HepG2 (cell line): ENCODE measurements at regions not wholly inside any gene's neighbourhood (a gene's known extent, or its start where the extent isn't known, plus 50 kb on each side); places are given as distances from the start of the nearest gene placed in this dataset.

Source experiments
- ATAC-seq: fragments of 200-7000 bp; cut with Tn5 transposase; 3 replicates; pipeline ENCODE4 v1.9.1; 2020; ENCODE audit warnings: mild to moderate bottlenecking, moderate library complexity
- BruUV-seq: library from RNA; stranded (reverse); fragments of 400-500 nt; replicated peaks from 2 replicates; lab custom pipeline; 2021; lab: Mats Ljungman, UMichigan
- CTCF ChIA-PET: fragments of 300-600 bp; formaldehyde crosslinking; extraction: SDS; loops from one replicate; lab custom pipeline; 2021; ENCODE audit warnings: low total read pairs, inconsistent platforms, low intra/inter-chr PET ratio; lab: Yijun Ruan, JAX
- POLR2A ChIA-PET: fragments of 350-600 bp; sonication (Branson Sonifier 250); formaldehyde crosslinking; loops from one replicate; lab custom pipeline; 2020; ENCODE audit warnings: antibody characterized with exemption, inconsistent platforms; lab: Yijun Ruan, JAX
- DNase-seq: peaks from one replicate; pipeline ENCODE4 v3.0.0-alpha.2; 2015; ENCODE audit warnings: low spot score
- FAIRE-seq: peaks from 3 replicates; lab custom pipeline; 2011; peaks lifted over from hg19 to GRCh38; lab: Jason Lieb, UNC
- H2AFZ ChIP-seq: one replicate; pipeline ENCODE4 v1.6.1; 2011; ENCODE audit warnings: low read length, inconsistent platforms
- H3K27ac ChIP-seq: fragments of 300-600 bp; 3 replicates; pipeline ENCODE4 v1.8.0; 2011; ENCODE audit warnings: mixed run types, mild to moderate bottlenecking, mixed read lengths, low read length, inconsistent platforms; ENCODE audit not compliant: insufficient read depth; ENCODE audit errors: extremely low read length
- H3K27me3 ChIP-seq, 2 experiments: fragments of 200-600 bp in 1 of 2; 2 replicates in 1 of 2; 3 replicates in 1 of 2; pipeline versions ENCODE4 v1.6.0 to v1.8.0; 2011; ENCODE audit warnings: low read length in 2 of 2, mild to moderate bottlenecking in 2 of 2, moderate library complexity in 2 of 2, inconsistent platforms in 1 of 2; ENCODE audit not compliant: insufficient read depth in 2 of 2, control insufficient read depth in 1 of 2
- H3K36me3 ChIP-seq, 2 experiments: fragments of 200-600 bp in 1 of 2; replicated peaks in 1 of 2; 2 replicates in 1 of 2; 3 replicates in 1 of 2; pipeline versions ENCODE4 v1.5.1 to v1.8.0; 2011; ENCODE audit warnings: low read length in 2 of 2, inconsistent platforms in 1 of 2; ENCODE audit not compliant: insufficient read depth in 2 of 2, control insufficient read depth in 1 of 2
- H3K4me1 ChIP-seq: 2 replicates; pipeline ENCODE4 v1.5.1; 2012; ENCODE audit warnings: low read length, inconsistent platforms; ENCODE audit not compliant: insufficient read depth
- H3K4me2 ChIP-seq: 2 replicates; pipeline ENCODE4 v1.6.0; 2011; ENCODE audit warnings: low read depth, low read length, inconsistent platforms
- H3K4me3 ChIP-seq, 3 experiments: fragments of 200-600 bp in 1 of 3; sonication (generic), shearing (Covaris generic) in 1 of 3; replicated peaks in 1 of 3; 2 replicates each; pipeline ENCODE4 v1.5.1; 2011 to 2016; ENCODE audit warnings: low read length in 3 of 3, inconsistent platforms in 2 of 3, low read depth in 2 of 3, mild to moderate bottlenecking in 2 of 3, control low read depth in 1 of 3, mixed read lengths in 1 of 3; ENCODE audit not compliant: insufficient read depth in 1 of 3
- H3K79me2 ChIP-seq: one replicate; pipeline ENCODE4 v1.6.1; 2011; ENCODE audit warnings: low read length, inconsistent platforms; ENCODE audit not compliant: insufficient read depth
- H3K9ac ChIP-seq: 2 replicates; pipeline ENCODE4 v1.6.0; 2011; ENCODE audit warnings: mild to moderate bottlenecking, low read depth, low read length, inconsistent platforms; ENCODE audit not compliant: insufficient read depth
- H3K9me3 ChIP-seq: 2 replicates; pipeline ENCODE4 v1.5.1; 2012; ENCODE audit warnings: mild to moderate bottlenecking, low read length
- H4K20me1 ChIP-seq: 2 replicates; pipeline ENCODE4 v1.6.0; 2011; ENCODE audit warnings: inconsistent platforms, mild to moderate bottlenecking, low read length, moderate library complexity; ENCODE audit not compliant: insufficient read depth
- JUND ChIP-seq: sonication (generic); formaldehyde crosslinking; IDR thresholded peaks from 2 replicates; pipeline ENCODE4 v1.8.0; 2022; ENCODE audit warnings: mild to moderate bottlenecking, missing genetic modification reagents
- MAFF ChIP-seq: IDR thresholded peaks from 2 replicates; pipeline ENCODE4 v1.6.1; 2011; ENCODE audit warnings: low read depth, low read length, improper control_type of control experiment
- MAFK ChIP-seq, 2 experiments: IDR thresholded peaks in 1 of 2; conservative IDR thresholded peaks in 1 of 2; 2 replicates each; pipeline ENCODE4 v1.6.1; 2011; ENCODE audit warnings: improper control_type of control experiment in 2 of 2, low read length in 2 of 2
- PITX1 ChIP-seq: sonication (generic); formaldehyde crosslinking; IDR thresholded peaks from 2 replicates; pipeline ENCODE4 v1.5.1; 2020; ENCODE audit warnings: mild to moderate bottlenecking, missing genetic modification reagents
- REL ChIP-seq: sonication (generic); formaldehyde crosslinking; conservative IDR thresholded peaks from 2 replicates; pipeline ENCODE4 v1.8.0; 2022; ENCODE audit warnings: mild to moderate bottlenecking, missing genetic modification reagents, moderate library complexity
- SMAD3 ChIP-seq: sonication (generic); formaldehyde crosslinking; IDR thresholded peaks from 2 replicates; pipeline ENCODE4 v1.4.0; 2020; ENCODE audit warnings: missing genetic modification reagents
- ZNF549 ChIP-seq: sonication (generic); formaldehyde crosslinking; IDR thresholded peaks from 2 replicates; pipeline ENCODE4 v1.5.0; 2020; ENCODE audit warnings: missing genetic modification reagents
- WGBS: methylation state at CpG from one replicate; pipeline ENCODE4 v1.1.6; 2017; ENCODE audit warnings: low lambda C conversion rate; 5-methylcytosine and 5-hydroxymethylcytosine counted together
- in situ Hi-C: cut with HindIII; loops from 2 replicates; pipeline ENCODE4 v1.10.0; 2017; ENCODE audit warnings: low pct_unique_long_range_greater_than_20kb; ENCODE audit not compliant: extremely low pct_ligation_motif_present
- intact Hi-C: fragments of 100-400 bp; cut with micrococcal nuclease; formaldehyde crosslinking; loops from one replicate; pipeline ENCODE4 v1.10.0; 2022; ENCODE audit not compliant: unreplicated experiment
- TF ChIP-seq, protein P1 (sequence below): sonication (generic); formaldehyde crosslinking; conservative IDR thresholded peaks from 2 replicates; pipeline ENCODE4 v1.4.0; 2020; ENCODE audit warnings: missing genetic modification reagents
- TF ChIP-seq, protein P2 (sequence below): sonication (generic); formaldehyde crosslinking; IDR thresholded peaks from 2 replicates; pipeline ENCODE4 v1.4.0; 2020; ENCODE audit warnings: mild to moderate bottlenecking, missing genetic modification reagents

DNA sequence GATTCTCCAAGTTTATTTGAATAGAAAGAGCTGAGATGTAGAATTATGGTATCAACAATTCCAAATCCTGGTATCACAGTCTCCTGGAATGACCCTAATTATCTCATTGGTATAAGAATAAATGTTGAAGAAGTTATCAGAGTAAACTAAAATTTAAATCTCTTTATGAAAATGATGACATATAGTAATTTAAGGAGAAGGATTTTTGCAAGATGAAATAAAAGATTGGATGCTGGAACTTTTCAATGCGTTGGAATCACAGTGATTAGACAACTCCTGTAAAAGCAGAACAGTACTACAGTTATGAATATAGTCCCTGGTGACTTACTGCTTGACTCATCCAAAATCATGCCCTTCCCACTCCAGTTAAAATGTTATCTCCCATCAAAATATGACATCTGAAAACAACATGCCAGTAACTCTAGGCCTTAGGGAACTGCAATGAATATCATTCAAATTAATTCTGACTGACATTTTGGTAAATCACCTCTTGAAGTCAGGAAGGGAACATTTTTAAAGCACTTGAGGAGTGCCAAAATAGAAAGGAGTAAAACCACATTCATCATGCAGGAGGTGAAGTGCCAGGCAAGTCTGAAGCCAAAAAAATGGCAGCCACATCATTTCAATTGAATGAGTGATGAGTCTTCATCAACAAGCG is 197.8 kb upstream of the PRKD1 start:
- Histone ChIP-seq H3K4me1 (no peaks in the 10 kb centered on the region), H2AFZ (no peak overlapping the region), H3K9ac (no peak overlapping the region), H3K27ac (no peak overlapping the region), H4K20me1 (no peaks in the 10 kb centered on the region), H3K4me2 (no peak overlapping the region), H3K79me2 (no peaks in the 10 kb centered on the region), H3K27me3 (no peaks in the 10 kb centered on the region), H3K4me3 (no peak overlapping the region), H3K36me3 (no peaks in the 10 kb centered on the region), H3K9me3 (peaks cover 81% of the 10 kb centered on the region)
- BruUV-seq: no TSS peak
- no peak for TF ChIP-seq ZNF549 (CRISPR knock-in tag)
- peak; percentile 65 for TF ChIP-seq MAFF
- TF ChIP-seq MAFK (conservative IDR thresholded peaks at IDR 0.05 in 1 of 2, IDR thresholded peaks at IDR 0.05 in 1 of 2; ENCODE audit: low read length in 2 of 2): peak in 1 of 2 experiments; percentile 64; a peak in 3 of 4 replicates
- intact Hi-C loops (no loop called here), in situ Hi-C loops (no loop called here)
- FAIRE-seq: no peak
- ATAC-seq: no peak
- DNase-seq: no peak
- ChIA-PET POLR2A (no interaction called here), CTCF (no interaction called here)
- 2% methylated on average over 2 of the region's 2 CpGs for WGBS

DNA sequence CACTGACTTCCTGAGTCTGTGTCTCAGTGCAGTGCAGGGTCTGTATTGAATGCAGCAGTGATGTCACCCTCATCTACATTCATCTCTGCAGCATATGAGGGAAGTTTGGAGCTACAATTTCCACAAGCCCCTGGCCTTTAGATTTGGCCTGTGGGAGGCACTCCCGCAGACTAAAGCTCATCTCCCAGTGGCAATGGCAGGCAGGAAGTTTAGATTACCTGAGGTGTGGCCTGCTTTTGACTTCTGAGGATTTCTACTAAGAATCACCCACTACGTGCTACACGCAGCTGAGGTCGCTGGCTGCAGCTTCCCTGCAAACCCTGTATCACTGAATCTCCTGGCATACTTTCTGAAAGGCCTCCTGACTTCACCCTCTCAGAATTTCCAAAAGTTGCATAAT is 202.2 kb upstream of the PRKD1 start:
- no peak overlapping the region for H3K4me2 ChIP-seq
- no peak for ATAC-seq
- in situ Hi-C loops: no loop called here
- WGBS: 7% methylated on average over 4 of the region's 4 CpGs
- no peak overlapping the region for H2AFZ ChIP-seq
- H3K4me3 ChIP-seq: no peak overlapping the region
- no peaks in the 10 kb centered on the region for H3K27me3 ChIP-seq
- H4K20me1 ChIP-seq: no peaks in the 10 kb centered on the region
- H3K9me3 ChIP-seq: peaks cover 85% of the 10 kb centered on the region
- no peaks in the 10 kb centered on the region for H3K4me1 ChIP-seq
- no peak overlapping the region for H3K27ac ChIP-seq
- FAIRE-seq: no peak
- no TSS peak for BruUV-seq
- ChIA-PET CTCF (no interaction called here), POLR2A (no interaction called here)
- no peak for DNase-seq
- H3K79me2 ChIP-seq: no peaks in the 10 kb centered on the region
- no peak overlapping the region for H3K9ac ChIP-seq
- intact Hi-C loops: no loop called here
- no peaks in the 10 kb centered on the region for H3K36me3 ChIP-seq
- TF ChIP-seq, protein P1, sequence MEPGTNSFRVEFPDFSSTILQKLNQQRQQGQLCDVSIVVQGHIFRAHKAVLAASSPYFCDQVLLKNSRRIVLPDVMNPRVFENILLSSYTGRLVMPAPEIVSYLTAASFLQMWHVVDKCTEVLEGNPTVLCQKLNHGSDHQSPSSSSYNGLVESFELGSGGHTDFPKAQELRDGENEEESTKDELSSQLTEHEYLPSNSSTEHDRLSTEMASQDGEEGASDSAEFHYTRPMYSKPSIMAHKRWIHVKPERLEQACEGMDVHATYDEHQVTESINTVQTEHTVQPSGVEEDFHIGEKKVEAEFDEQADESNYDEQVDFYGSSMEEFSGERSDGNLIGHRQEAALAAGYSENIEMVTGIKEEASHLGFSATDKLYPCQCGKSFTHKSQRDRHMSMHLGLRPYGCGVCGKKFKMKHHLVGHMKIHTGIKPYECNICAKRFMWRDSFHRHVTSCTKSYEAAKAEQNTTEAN: no peak
- no peak for TF ChIP-seq PITX1 (CRISPR knock-in tag)
- no peak for TF ChIP-seq JUND (CRISPR knock-in tag)
- no peak for TF ChIP-seq REL (CRISPR knock-in tag)
- TF ChIP-seq SMAD3 (CRISPR knock-in tag): no peak
- TF ChIP-seq, protein P2, sequence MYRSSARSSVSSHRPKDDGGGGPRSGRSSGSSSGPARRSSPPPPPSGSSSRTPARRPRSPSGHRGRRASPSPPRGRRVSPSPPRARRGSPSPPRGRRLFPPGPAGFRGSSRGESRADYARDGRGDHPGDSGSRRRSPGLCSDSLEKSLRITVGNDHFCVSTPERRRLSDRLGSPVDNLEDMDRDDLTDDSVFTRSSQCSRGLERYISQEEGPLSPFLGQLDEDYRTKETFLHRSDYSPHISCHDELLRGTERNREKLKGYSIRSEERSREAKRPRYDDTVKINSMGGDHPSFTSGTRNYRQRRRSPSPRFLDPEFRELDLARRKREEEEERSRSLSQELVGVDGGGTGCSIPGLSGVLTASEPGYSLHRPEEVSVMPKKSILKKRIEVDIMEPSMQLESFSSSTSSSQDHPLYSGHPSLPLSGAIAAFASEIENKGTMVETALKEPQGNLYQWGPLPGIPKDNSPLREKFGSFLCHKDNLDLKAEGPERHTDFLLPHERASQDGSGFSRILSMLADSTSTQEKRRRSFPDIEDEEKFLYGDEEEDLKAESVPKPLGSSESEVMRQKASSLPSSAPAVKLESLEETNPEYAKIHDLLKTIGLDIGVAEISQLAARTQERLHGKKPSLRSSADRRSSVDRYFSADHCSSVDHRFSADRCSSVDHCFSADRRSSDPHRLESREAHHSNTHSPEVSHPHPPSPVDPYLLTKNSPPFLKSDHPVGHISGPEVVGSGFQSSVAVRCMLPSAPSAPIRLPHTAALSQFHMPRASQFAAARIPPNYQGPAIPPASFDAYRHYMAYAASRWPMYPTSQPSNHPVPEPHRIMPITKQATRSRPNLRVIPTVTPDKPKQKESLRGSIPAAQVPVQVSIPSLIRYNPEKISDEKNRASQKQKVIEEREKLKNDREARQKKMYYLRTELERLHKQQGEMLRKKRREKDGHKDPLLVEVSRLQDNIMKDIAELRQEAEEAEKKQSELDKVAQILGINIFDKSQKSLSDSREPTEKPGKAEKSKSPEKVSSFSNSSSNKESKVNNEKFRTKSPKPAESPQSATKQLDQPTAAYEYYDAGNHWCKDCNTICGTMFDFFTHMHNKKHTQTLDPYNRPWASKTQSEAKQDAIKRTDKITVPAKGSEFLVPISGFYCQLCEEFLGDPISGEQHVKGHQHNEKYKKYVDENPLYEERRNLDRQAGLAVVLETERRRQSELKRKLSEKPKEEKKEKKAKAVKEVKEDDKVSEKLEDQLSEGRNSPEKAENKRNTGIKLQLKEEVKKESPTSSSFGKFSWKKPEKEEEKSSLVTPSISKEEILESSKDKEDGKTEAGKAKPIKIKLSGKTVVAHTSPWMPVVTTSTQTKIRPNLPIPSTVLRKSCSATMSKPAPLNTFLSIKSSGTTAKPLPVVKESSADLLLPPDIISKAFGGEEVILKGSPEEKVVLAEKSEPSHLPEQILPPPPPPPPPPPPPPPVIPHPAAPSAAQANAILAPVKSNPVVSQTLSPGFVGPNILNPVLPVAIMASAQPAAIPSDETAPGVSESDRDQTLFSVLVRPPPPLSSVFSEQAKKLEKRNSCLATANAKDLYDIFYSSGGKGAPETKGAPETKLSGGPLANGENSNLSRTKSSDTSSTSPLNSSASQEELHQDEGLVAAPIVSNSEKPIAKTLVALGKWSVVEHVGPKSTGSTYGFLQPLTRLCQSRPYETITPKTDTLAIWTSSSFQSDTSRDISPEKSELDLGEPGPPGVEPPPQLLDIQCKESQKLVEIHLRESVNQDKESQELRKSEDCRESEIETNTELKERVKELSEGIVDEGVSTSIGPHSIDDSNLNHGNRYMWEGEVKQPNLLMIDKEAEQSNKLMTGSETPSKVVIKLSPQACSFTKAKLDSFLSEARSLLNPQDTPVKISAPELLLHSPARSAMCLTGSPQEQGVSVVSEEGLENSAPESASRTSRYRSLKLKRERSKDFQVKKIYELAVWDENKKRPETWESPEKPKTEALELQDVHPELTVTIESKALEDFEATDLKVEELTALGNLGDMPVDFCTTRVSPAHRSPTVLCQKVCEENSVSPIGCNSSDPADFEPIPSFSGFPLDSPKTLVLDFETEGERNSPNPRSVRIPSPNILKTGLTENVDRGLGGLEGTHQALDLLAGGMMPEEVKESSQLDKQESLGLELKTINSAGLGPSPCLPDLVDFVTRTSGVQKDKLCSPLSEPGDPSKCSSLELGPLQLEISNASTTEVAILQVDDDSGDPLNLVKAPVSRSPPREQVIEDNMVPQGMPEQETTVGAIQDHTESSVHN (CRISPR knock-in tag): no peak
